Type B pancreatic cell (in vitro differentiated cells): ENCODE measurements at regions not wholly inside any gene's neighbourhood (a gene's known extent, or its start where the extent isn't known, plus 50 kb on each side); places are given as distances from the start of the nearest gene placed in this dataset.

Source experiments
- DNase-seq: peaks from one replicate; pipeline ENCODE4 v3.0.0; 2021; ENCODE audit warnings: mixed read lengths; ENCODE audit not compliant: unreplicated experiment; ENCODE audit errors: extremely low spot score
- H3K27ac Mint-ChIP-seq: 2 replicates; pipeline ENCODE4 v1.8.0; 2021; ENCODE audit warnings: mild to moderate bottlenecking, mixed read lengths
- H3K27me3 Mint-ChIP-seq: 2 replicates; pipeline ENCODE4 v1.8.0; 2021; ENCODE audit warnings: mixed read lengths
- H3K36me3 Mint-ChIP-seq: 2 replicates; pipeline ENCODE4 v1.8.0; 2021; ENCODE audit warnings: mixed read lengths
- H3K4me1 Mint-ChIP-seq: one replicate; pipeline ENCODE4 v1.8.0; 2021; ENCODE audit warnings: mixed read lengths; ENCODE audit not compliant: unreplicated experiment
- H3K4me3 Mint-ChIP-seq: 2 replicates; pipeline ENCODE4 v1.8.0; 2021; ENCODE audit warnings: mild to moderate bottlenecking, mixed read lengths
- H3K9me3 Mint-ChIP-seq: 2 replicates; pipeline ENCODE4 v1.8.0; 2021; ENCODE audit warnings: mixed read lengths
- CTCF ChIP-seq: fragments of 200-600 bp; sonication (generic); conservative IDR thresholded peaks from 2 replicates; pipeline ENCODE4 v1.5.0; 2021; ENCODE audit warnings: antibody characterized with exemption, mild to moderate bottlenecking

GRCh38 chr18:47635416-47635815, 295.0 kb downstream of the SMAD2 start:
- no peaks in the 10 kb centered on the region for H3K36me3 Mint-ChIP-seq
- DNase-seq = no peak
- no peaks in the 10 kb centered on the region for H3K4me1 Mint-ChIP-seq
- no peaks in the 10 kb centered on the region for H3K9me3 Mint-ChIP-seq
- peaks cover 6% of the 10 kb centered on the region for H3K27me3 Mint-ChIP-seq
- no peak for TF ChIP-seq CTCF
- no peak overlapping the region for H3K4me3 Mint-ChIP-seq
- H3K27ac Mint-ChIP-seq = no peak overlapping the region

- no peak for DNase-seq
- H3K9me3 Mint-ChIP-seq = no peaks in the 10 kb centered on the region
- H3K4me1 Mint-ChIP-seq = no peaks in the 10 kb centered on the region
- H3K27me3 Mint-ChIP-seq = peaks cover 25% of the 10 kb centered on the region
- no peaks in the 10 kb centered on the region for H3K36me3 Mint-ChIP-seq
- no peak overlapping the region for H3K27ac Mint-ChIP-seq
- no peak for TF ChIP-seq CTCF
- H3K4me3 Mint-ChIP-seq = no peak overlapping the region
Observed at GRCh38 chr18:47632970-47633635, 297.4 kb downstream of the SMAD2 start.

GRCh38 chr18:47628893-47629292, 301.6 kb downstream of the SMAD2 start:
- no peak for DNase-seq
- H3K27ac Mint-ChIP-seq = no peak overlapping the region

GRCh38 chr18:47628240-47628781, 302.1 kb downstream of the SMAD2 start:
- H3K36me3 Mint-ChIP-seq = no peaks in the 10 kb centered on the region
- no peaks in the 10 kb centered on the region for H3K4me1 Mint-ChIP-seq
- TF ChIP-seq CTCF = no peak
- no peak for DNase-seq
- no peaks in the 10 kb centered on the region for H3K9me3 Mint-ChIP-seq
- no peak overlapping the region for H3K4me3 Mint-ChIP-seq
- H3K27ac Mint-ChIP-seq = no peak overlapping the region
- H3K27me3 Mint-ChIP-seq = peaks cover 46% of the 10 kb centered on the region

More at GRCh38 chr18:47628893-47629292, 301.6 kb downstream of the SMAD2 start:
- Mint-ChIP-seq H3K36me3 (no peaks in the 10 kb centered on the region), H3K27me3 (peaks cover 46% of the 10 kb centered on the region), H3K4me3 (no peak overlapping the region), H3K9me3 (no peaks in the 10 kb centered on the region), H3K4me1 (no peaks in the 10 kb centered on the region)
- TF ChIP-seq CTCF = no peak

- H3K27ac Mint-ChIP-seq = no peak overlapping the region
- H3K27me3 Mint-ChIP-seq = peaks cover 46% of the 10 kb centered on the region
- no peak for TF ChIP-seq CTCF
- no peaks in the 10 kb centered on the region for H3K4me1 Mint-ChIP-seq
- DNase-seq = no peak
- H3K9me3 Mint-ChIP-seq = no peaks in the 10 kb centered on the region
- no peaks in the 10 kb centered on the region for H3K36me3 Mint-ChIP-seq
- H3K4me3 Mint-ChIP-seq = no peak overlapping the region
Observed at GRCh38 chr18:47627030-47627429, 303.4 kb downstream of the SMAD2 start.
